GM23338 (cell line): ENCODE measurements at regions not wholly inside any gene's neighbourhood (a gene's known extent, or its start where the extent isn't known, plus 50 kb on each side); places are given as distances from the start of the nearest gene placed in this dataset.

Experiments
- ATAC-seq: fragments of 200-7000 bp; cut with Tn5 transposase; 3 replicates; pipeline ENCODE4 v1.9.1; 2020
- DNase-seq: peaks from one replicate; pipeline ENCODE4 v3.0.0-alpha.2; 2015; ENCODE audit warnings: low spot score
- H2AFZ ChIP-seq: fragments of 200-600 bp; sonication (generic); 2 replicates; pipeline ENCODE4 v1.8.0; 2016; ENCODE audit warnings: antibody characterized with exemption, mild to moderate bottlenecking, moderate library complexity
- H3F3A ChIP-seq: fragments of 200-600 bp; sonication (generic); replicated peaks from 2 replicates; pipeline ENCODE4 v1.8.0; 2017; ENCODE audit warnings: antibody characterized with exemption, mixed run types, low read depth
- H3K27ac ChIP-seq: fragments of 200-600 bp; sonication (generic); 2 replicates; pipeline ENCODE4 v1.6.1; 2016; ENCODE audit warnings: low read depth
- H3K27me3 ChIP-seq: fragments of 200-600 bp; sonication (generic); 2 replicates; pipeline ENCODE4 v1.8.0; 2016; ENCODE audit warnings: mild to moderate bottlenecking, mixed run types, moderate library complexity; ENCODE audit not compliant: insufficient read depth
- H3K36me3 ChIP-seq: fragments of 200-600 bp; sonication (generic); 2 replicates; pipeline ENCODE4 v1.8.0; 2016; ENCODE audit warnings: mild to moderate bottlenecking; ENCODE audit not compliant: insufficient read depth
- H3K4me1 ChIP-seq: fragments of 200-600 bp; sonication (generic); 2 replicates; pipeline ENCODE4 v1.8.0; 2016; ENCODE audit warnings: mild to moderate bottlenecking, moderate library complexity; ENCODE audit not compliant: insufficient read depth
- H3K4me2 ChIP-seq: fragments of 200-600 bp; sonication (generic); 2 replicates; pipeline ENCODE4 v1.7.1; 2017; ENCODE audit warnings: mixed run types
- H3K4me3 ChIP-seq: fragments of 200-600 bp; sonication (generic); 2 replicates; pipeline ENCODE4 v1.6.1; 2016; ENCODE audit warnings: mixed run types
- H3K79me2 ChIP-seq: fragments of 200-600 bp; sonication (generic); replicated peaks from 2 replicates; pipeline ENCODE4 v1.8.0; 2017; ENCODE audit warnings: mild to moderate bottlenecking; ENCODE audit not compliant: insufficient read depth
- H3K9me2 ChIP-seq: fragments of 200-600 bp; sonication (generic); 2 replicates; pipeline ENCODE4 v1.8.0; 2017; ENCODE audit not compliant: insufficient read depth
- H4K20me1 ChIP-seq: fragments of 200-600 bp; sonication (generic); replicated peaks from 2 replicates; pipeline ENCODE4 v1.8.0; 2017; ENCODE audit warnings: mild to moderate bottlenecking; ENCODE audit not compliant: insufficient read depth
- H3K27ac Mint-ChIP-seq: 2 replicates; pipeline ENCODE4 v1.8.0; 2020; ENCODE audit warnings: inconsistent platforms, mild to moderate bottlenecking, moderate library complexity, mixed read lengths
- H3K27me3 Mint-ChIP-seq: 3 replicates; pipeline ENCODE4 v1.8.0; 2022; ENCODE audit warnings: low read depth, mild to moderate bottlenecking, moderate library complexity, mixed read lengths, inconsistent platforms; ENCODE audit not compliant: insufficient read depth, poor library complexity
- H3K36me3 Mint-ChIP-seq: 3 replicates; pipeline ENCODE4 v1.8.0; 2021; ENCODE audit warnings: low read depth, mild to moderate bottlenecking, inconsistent platforms, moderate library complexity, mixed read lengths
- H3K4me1 Mint-ChIP-seq: 3 replicates; pipeline ENCODE4 v1.8.0; 2020; ENCODE audit warnings: mild to moderate bottlenecking, inconsistent platforms, mixed read lengths
- H3K4me3 Mint-ChIP-seq: 3 replicates; pipeline ENCODE4 v1.8.0; 2021; ENCODE audit warnings: moderate library complexity, mild to moderate bottlenecking, inconsistent platforms, mixed read lengths
- H3K9me3 Mint-ChIP-seq: 3 replicates; pipeline ENCODE4 v1.8.0; 2020; ENCODE audit warnings: moderate library complexity, mild to moderate bottlenecking, inconsistent platforms, mixed read lengths
- CREB1 ChIP-seq: fragments of 250-450 bp; sonication (Bioruptor Pico); IDR thresholded peaks from 2 replicates; pipeline ENCODE4 v1.5.0; 2020; ENCODE audit warnings: low read depth, mild to moderate bottlenecking, moderate library complexity
- EZH2 ChIP-seq: fragments of 200-600 bp; sonication (generic); IDR thresholded peaks from one replicate; pipeline ENCODE4 v1.8.0; 2017; ENCODE audit warnings: antibody characterized with exemption, mild to moderate bottlenecking, low read depth; ENCODE audit not compliant: unreplicated experiment
- EZH2phosphoT487 ChIP-seq: fragments of 200-600 bp; sonication (generic); IDR thresholded peaks from one replicate; pipeline ENCODE4 v1.8.1; 2018; ENCODE audit warnings: antibody characterized with exemption; ENCODE audit not compliant: unreplicated experiment
- JUNB ChIP-seq: IDR thresholded peaks from one replicate; pipeline ENCODE4 v1.6.1; 2016; ENCODE audit warnings: antibody characterized with exemption; ENCODE audit not compliant: unreplicated experiment
- NANOG ChIP-seq: IDR thresholded peaks from 2 replicates; pipeline ENCODE4 v1.6.1; 2016; ENCODE audit warnings: antibody characterized with exemption, borderline replicate concordance
- POLR2AphosphoS5 ChIP-seq: IDR thresholded peaks from 2 replicates; pipeline ENCODE4 v1.6.1; 2016; ENCODE audit warnings: antibody characterized with exemption, low read depth
- STAT1 ChIP-seq: IDR thresholded peaks from one replicate; pipeline ENCODE4 v1.6.1; 2016; ENCODE audit warnings: antibody characterized with exemption; ENCODE audit not compliant: unreplicated experiment
- ZNF114 ChIP-seq: fragments of 250-450 bp; sonication (Bioruptor Pico); IDR thresholded peaks from 2 replicates; pipeline ENCODE4 v1.5.0; 2020; ENCODE audit warnings: mild to moderate bottlenecking, moderate library complexity
- ZNF331 ChIP-seq: fragments of 250-450 bp; sonication (Bioruptor Pico); IDR thresholded peaks from 2 replicates; pipeline ENCODE4 v1.5.0; 2020; ENCODE audit warnings: low read depth, mild to moderate bottlenecking, moderate library complexity
- TF ChIP-seq, protein P1 (sequence below): IDR thresholded peaks from one replicate; pipeline ENCODE4 v1.6.1; 2018; ENCODE audit warnings: antibody characterized with exemption; ENCODE audit not compliant: unreplicated experiment
- TF ChIP-seq, protein P2 (sequence below): IDR thresholded peaks from 2 replicates; pipeline ENCODE4 v1.6.1; 2016; ENCODE audit warnings: antibody characterized with exemption
- TF ChIP-seq, protein P3 (sequence below): fragments of 250-450 bp; sonication (Bioruptor Pico); IDR thresholded peaks from 2 replicates; pipeline ENCODE4 v1.5.0; 2020; ENCODE audit warnings: mild to moderate bottlenecking, moderate library complexity
- TF ChIP-seq, protein P4 (sequence below), 2 experiments: fragments of 200-600 bp in 1 of 2; sonication (generic) in 1 of 2; conservative IDR thresholded peaks; 2 replicates each; pipeline versions ENCODE4 v1.5.1 to v1.6.1; 2016 to 2017; ENCODE audit warnings: antibody characterized with exemption in 2 of 2, low read depth in 2 of 2, mild to moderate bottlenecking in 2 of 2, moderate library complexity in 1 of 2

DNA sequence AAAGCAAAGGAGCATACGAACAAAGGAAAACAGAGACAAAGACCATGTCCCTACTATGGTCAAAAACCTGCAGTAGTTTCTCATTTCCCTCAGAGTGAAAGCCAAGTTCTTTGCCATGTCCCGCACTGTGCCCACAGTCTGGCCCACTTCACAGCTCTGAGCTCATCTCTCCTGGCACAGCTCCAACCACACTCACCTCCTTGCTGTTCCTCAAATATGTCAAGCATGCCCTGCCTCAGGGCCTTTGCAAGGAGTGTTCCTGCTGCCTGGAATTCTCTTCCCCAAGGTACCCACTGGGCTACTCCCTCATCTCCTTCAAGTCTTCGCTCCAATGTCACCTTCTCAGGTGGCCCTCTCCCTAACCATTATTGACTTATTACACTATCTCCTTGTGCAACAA lies 72.1 kb downstream of the COX18 start:
- Mint-ChIP-seq H3K27ac (no peak overlapping the region), H3K27me3 (no peaks in the 10 kb centered on the region), H3K9me3 (no peaks in the 10 kb centered on the region), H3K4me1 (peaks cover 12% of the 10 kb centered on the region), H3K4me3 (no peak overlapping the region), H3K36me3 (no peaks in the 10 kb centered on the region)
- no peaks in the 10 kb centered on the region for H3K36me3 ChIP-seq
- H3K9me2 ChIP-seq = peaks cover 4% of the 10 kb centered on the region; the same call in 1 of the 2 replicates
- no peak overlapping the region for H3K4me2 ChIP-seq
- ATAC-seq = no peak
- peaks cover 14% of the 10 kb centered on the region for H3K4me1 ChIP-seq
- DNase-seq = no peak
- H4K20me1 ChIP-seq = no peaks in the 10 kb centered on the region
- H3K79me2 ChIP-seq = no peaks in the 10 kb centered on the region
- H3K27ac ChIP-seq = no peak overlapping the region
- no peak overlapping the region for H3K4me3 ChIP-seq
- no peak overlapping the region for H2AFZ ChIP-seq
- H3F3A ChIP-seq = no peaks in the 10 kb centered on the region
- TF ChIP-seq CREB1 (CRISPR knock-in tag) (no peak), JUNB (no peak), EZH2 (no peak), EZH2phosphoT487 (no peak), ZNF331 (CRISPR knock-in tag) (no peak), NANOG (no peak), ZNF114 (no peak), STAT1 (no peak), POLR2AphosphoS5 (no peak)
- TF ChIP-seq, protein P1, sequence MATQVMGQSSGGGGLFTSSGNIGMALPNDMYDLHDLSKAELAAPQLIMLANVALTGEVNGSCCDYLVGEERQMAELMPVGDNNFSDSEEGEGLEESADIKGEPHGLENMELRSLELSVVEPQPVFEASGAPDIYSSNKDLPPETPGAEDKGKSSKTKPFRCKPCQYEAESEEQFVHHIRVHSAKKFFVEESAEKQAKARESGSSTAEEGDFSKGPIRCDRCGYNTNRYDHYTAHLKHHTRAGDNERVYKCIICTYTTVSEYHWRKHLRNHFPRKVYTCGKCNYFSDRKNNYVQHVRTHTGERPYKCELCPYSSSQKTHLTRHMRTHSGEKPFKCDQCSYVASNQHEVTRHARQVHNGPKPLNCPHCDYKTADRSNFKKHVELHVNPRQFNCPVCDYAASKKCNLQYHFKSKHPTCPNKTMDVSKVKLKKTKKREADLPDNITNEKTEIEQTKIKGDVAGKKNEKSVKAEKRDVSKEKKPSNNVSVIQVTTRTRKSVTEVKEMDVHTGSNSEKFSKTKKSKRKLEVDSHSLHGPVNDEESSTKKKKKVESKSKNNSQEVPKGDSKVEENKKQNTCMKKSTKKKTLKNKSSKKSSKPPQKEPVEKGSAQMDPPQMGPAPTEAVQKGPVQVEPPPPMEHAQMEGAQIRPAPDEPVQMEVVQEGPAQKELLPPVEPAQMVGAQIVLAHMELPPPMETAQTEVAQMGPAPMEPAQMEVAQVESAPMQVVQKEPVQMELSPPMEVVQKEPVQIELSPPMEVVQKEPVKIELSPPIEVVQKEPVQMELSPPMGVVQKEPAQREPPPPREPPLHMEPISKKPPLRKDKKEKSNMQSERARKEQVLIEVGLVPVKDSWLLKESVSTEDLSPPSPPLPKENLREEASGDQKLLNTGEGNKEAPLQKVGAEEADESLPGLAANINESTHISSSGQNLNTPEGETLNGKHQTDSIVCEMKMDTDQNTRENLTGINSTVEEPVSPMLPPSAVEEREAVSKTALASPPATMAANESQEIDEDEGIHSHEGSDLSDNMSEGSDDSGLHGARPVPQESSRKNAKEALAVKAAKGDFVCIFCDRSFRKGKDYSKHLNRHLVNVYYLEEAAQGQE = no peak
- TF ChIP-seq, protein P2, sequence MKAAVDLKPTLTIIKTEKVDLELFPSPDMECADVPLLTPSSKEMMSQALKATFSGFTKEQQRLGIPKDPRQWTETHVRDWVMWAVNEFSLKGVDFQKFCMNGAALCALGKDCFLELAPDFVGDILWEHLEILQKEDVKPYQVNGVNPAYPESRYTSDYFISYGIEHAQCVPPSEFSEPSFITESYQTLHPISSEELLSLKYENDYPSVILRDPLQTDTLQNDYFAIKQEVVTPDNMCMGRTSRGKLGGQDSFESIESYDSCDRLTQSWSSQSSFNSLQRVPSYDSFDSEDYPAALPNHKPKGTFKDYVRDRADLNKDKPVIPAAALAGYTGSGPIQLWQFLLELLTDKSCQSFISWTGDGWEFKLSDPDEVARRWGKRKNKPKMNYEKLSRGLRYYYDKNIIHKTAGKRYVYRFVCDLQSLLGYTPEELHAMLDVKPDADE = no peak
- TF ChIP-seq, protein P3, sequence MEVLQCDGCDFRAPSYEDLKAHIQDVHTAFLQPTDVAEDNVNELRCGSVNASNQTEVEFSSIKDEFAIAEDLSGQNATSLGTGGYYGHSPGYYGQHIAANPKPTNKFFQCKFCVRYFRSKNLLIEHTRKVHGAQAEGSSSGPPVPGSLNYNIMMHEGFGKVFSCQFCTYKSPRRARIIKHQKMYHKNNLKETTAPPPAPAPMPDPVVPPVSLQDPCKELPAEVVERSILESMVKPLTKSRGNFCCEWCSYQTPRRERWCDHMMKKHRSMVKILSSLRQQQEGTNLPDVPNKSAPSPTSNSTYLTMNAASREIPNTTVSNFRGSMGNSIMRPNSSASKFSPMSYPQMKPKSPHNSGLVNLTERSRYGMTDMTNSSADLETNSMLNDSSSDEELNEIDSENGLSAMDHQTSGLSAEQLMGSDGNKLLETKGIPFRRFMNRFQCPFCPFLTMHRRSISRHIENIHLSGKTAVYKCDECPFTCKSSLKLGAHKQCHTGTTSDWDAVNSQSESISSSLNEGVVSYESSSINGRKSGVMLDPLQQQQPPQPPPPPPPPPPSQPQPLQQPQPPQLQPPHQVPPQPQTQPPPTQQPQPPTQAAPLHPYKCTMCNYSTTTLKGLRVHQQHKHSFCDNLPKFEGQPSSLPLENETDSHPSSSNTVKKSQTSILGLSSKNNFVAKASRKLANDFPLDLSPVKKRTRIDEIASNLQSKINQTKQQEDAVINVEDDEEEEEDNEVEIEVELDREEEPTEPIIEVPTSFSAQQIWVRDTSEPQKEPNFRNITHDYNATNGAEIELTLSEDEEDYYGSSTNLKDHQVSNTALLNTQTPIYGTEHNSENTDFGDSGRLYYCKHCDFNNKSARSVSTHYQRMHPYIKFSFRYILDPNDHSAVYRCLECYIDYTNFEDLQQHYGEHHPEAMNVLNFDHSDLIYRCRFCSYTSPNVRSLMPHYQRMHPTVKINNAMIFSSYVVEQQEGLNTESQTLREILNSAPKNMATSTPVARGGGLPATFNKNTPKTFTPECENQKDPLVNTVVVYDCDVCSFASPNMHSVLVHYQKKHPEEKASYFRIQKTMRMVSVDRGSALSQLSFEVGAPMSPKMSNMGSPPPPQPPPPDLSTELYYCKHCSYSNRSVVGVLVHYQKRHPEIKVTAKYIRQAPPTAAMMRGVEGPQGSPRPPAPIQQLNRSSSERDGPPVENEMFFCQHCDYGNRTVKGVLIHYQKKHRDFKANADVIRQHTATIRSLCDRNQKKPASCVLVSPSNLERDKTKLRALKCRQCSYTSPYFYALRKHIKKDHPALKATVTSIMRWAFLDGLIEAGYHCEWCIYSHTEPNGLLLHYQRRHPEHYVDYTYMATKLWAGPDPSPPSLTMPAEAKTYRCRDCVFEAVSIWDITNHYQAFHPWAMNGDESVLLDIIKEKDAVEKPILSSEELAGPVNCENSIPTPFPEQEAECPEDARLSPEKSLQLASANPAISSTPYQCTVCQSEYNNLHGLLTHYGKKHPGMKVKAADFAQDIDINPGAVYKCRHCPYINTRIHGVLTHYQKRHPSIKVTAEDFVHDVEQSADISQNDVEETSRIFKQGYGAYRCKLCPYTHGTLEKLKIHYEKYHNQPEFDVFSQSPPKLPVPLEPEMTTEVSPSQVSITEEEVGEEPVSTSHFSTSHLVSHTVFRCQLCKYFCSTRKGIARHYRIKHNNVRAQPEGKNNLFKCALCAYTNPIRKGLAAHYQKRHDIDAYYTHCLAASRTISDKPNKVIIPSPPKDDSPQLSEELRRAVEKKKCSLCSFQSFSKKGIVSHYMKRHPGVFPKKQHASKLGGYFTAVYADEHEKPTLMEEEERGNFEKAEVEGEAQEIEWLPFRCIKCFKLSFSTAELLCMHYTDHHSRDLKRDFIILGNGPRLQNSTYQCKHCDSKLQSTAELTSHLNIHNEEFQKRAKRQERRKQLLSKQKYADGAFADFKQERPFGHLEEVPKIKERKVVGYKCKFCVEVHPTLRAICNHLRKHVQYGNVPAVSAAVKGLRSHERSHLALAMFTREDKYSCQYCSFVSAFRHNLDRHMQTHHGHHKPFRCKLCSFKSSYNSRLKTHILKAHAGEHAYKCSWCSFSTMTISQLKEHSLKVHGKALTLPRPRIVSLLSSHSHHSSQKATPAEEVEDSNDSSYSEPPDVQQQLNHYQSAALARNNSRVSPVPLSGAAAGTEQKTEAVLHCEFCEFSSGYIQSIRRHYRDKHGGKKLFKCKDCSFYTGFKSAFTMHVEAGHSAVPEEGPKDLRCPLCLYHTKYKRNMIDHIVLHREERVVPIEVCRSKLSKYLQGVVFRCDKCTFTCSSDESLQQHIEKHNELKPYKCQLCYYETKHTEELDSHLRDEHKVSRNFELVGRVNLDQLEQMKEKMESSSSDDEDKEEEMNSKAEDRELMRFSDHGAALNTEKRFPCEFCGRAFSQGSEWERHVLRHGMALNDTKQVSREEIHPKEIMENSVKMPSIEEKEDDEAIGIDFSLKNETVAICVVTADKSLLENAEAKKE (CRISPR knock-in tag) = no peak
- TF ChIP-seq, protein P4, sequence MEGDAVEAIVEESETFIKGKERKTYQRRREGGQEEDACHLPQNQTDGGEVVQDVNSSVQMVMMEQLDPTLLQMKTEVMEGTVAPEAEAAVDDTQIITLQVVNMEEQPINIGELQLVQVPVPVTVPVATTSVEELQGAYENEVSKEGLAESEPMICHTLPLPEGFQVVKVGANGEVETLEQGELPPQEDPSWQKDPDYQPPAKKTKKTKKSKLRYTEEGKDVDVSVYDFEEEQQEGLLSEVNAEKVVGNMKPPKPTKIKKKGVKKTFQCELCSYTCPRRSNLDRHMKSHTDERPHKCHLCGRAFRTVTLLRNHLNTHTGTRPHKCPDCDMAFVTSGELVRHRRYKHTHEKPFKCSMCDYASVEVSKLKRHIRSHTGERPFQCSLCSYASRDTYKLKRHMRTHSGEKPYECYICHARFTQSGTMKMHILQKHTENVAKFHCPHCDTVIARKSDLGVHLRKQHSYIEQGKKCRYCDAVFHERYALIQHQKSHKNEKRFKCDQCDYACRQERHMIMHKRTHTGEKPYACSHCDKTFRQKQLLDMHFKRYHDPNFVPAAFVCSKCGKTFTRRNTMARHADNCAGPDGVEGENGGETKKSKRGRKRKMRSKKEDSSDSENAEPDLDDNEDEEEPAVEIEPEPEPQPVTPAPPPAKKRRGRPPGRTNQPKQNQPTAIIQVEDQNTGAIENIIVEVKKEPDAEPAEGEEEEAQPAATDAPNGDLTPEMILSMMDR (conservative IDR thresholded peaks at IDR 0.05; ENCODE audit: low read depth in 2 of 2) = no peak
- H3K27me3 ChIP-seq = no peaks in the 10 kb centered on the region
